Mesenchymal stem cell (in vitro differentiated cells and primary cell): ENCODE measurements at regions not wholly inside any gene's neighbourhood (a gene's known extent, or its start where the extent isn't known, plus 50 kb on each side); places are given as distances from the start of the nearest gene placed in this dataset.

Experiments used
- DNase-seq: peaks from one replicate; pipeline ENCODE4 v3.0.0-alpha.2; 2013
- H2AFZ ChIP-seq: one replicate; pipeline ENCODE4 v1.6.1; 2013; ENCODE audit warnings: low read depth, mild to moderate bottlenecking, control low read depth, inconsistent platforms, low read length, moderate library complexity
- H2AK5ac ChIP-seq: 2 replicates; pipeline ENCODE4 v1.6.1; 2013; ENCODE audit warnings: low read length, moderate library complexity, mild to moderate bottlenecking, inconsistent platforms; ENCODE audit not compliant: severe bottlenecking
- H2BK120ac ChIP-seq: one replicate; pipeline ENCODE4 v1.6.1; 2013; ENCODE audit warnings: low read depth, mild to moderate bottlenecking, inconsistent platforms, low read length, moderate library complexity
- H2BK12ac ChIP-seq, 2 experiments: one replicate each; pipeline ENCODE4 v1.6.1; 2013; ENCODE audit warnings: inconsistent platforms in 2 of 2, low read length in 2 of 2, mild to moderate bottlenecking in 2 of 2, moderate library complexity in 2 of 2, control low read depth in 1 of 2
- H2BK15ac ChIP-seq: one replicate; pipeline ENCODE4 v1.6.1; 2013; ENCODE audit warnings: mild to moderate bottlenecking, low read depth, inconsistent platforms; ENCODE audit not compliant: poor library complexity, severe bottlenecking
- H2BK5ac ChIP-seq: 2 replicates; pipeline ENCODE4 v1.6.1; 2013; ENCODE audit warnings: low read depth, mild to moderate bottlenecking, low read length, control low read depth, inconsistent platforms; ENCODE audit not compliant: poor library complexity, severe bottlenecking
- H3K14ac ChIP-seq, 2 experiments: one replicate each; pipeline ENCODE4 v1.6.1; 2013; ENCODE audit warnings: inconsistent platforms in 2 of 2, low read length in 2 of 2, control low read depth in 1 of 2, mild to moderate bottlenecking in 1 of 2, moderate library complexity in 1 of 2
- H3K18ac ChIP-seq, 2 experiments: one replicate each; pipeline ENCODE4 v1.6.1; 2013; ENCODE audit warnings: inconsistent platforms in 2 of 2, low read length in 2 of 2, control low read depth in 1 of 2, low read depth in 1 of 2, mild to moderate bottlenecking in 1 of 2
- H3K23ac ChIP-seq, 2 experiments: one replicate each; pipeline ENCODE4 v1.6.1; 2013; ENCODE audit warnings: inconsistent platforms in 2 of 2, low read length in 2 of 2, mild to moderate bottlenecking in 2 of 2, moderate library complexity in 2 of 2, control low read depth in 1 of 2
- H3K27ac ChIP-seq: 2 replicates; pipeline ENCODE4 v1.5.1; 2013; ENCODE audit warnings: mild to moderate bottlenecking, moderate library complexity, low read length, control low read depth, inconsistent platforms; ENCODE audit not compliant: poor library complexity, severe bottlenecking
- H3K27me3 ChIP-seq, 2 experiments: 2 replicates each; pipeline versions ENCODE4 v1.6.1 to v1.7.0; 2013; ENCODE audit warnings: low read length in 2 of 2, mild to moderate bottlenecking in 2 of 2, moderate library complexity in 2 of 2, control low read depth in 1 of 2, inconsistent platforms in 1 of 2; ENCODE audit not compliant: control insufficient read depth in 1 of 2, insufficient read depth in 1 of 2
- H3K36me3 ChIP-seq, 2 experiments: 2 replicates each; pipeline versions ENCODE4 v1.6.1 to v1.7.0; 2013; ENCODE audit warnings: low read length in 2 of 2, control low read depth in 1 of 2, inconsistent platforms in 1 of 2, low read depth in 1 of 2, mild to moderate bottlenecking in 1 of 2; ENCODE audit not compliant: insufficient read depth in 2 of 2, control insufficient read depth in 1 of 2
- H3K4ac ChIP-seq, 2 experiments: one replicate each; pipeline ENCODE4 v1.6.1; 2013; ENCODE audit warnings: inconsistent platforms in 2 of 2, low read length in 2 of 2, mild to moderate bottlenecking in 2 of 2, moderate library complexity in 2 of 2, control low read depth in 1 of 2, low read depth in 1 of 2
- H3K4me1 ChIP-seq: 2 replicates; pipeline ENCODE4 v1.6.1; 2013; ENCODE audit warnings: low read depth, low read length, control low read depth; ENCODE audit not compliant: control insufficient read depth, insufficient read depth
- H3K4me2 ChIP-seq: 2 replicates; pipeline ENCODE4 v1.6.1; 2013; ENCODE audit warnings: low read length, mild to moderate bottlenecking, inconsistent platforms; ENCODE audit not compliant: poor library complexity, severe bottlenecking
- H3K4me3 ChIP-seq, 2 experiments: 2 replicates each; pipeline versions ENCODE4 v1.5.1 to v1.7.0; 2013; ENCODE audit warnings: low read length in 2 of 2, mild to moderate bottlenecking in 2 of 2, control low read depth in 1 of 2, low read depth in 1 of 2; ENCODE audit not compliant: insufficient read depth in 1 of 2
- H3K79me1 ChIP-seq: replicated peaks from 2 replicates; pipeline ENCODE4 v1.6.1; 2013; ENCODE audit warnings: mild to moderate bottlenecking, control low read depth, low read length, inconsistent platforms; ENCODE audit not compliant: poor library complexity, severe bottlenecking
- H3K9ac ChIP-seq: 2 replicates; pipeline ENCODE4 v1.7.0; 2013; ENCODE audit warnings: mild to moderate bottlenecking, low read length, moderate library complexity
- H3K9me3 ChIP-seq: 2 replicates; pipeline ENCODE4 v1.7.0; 2013; ENCODE audit warnings: mild to moderate bottlenecking, low read length; ENCODE audit not compliant: control insufficient read depth
- H4K8ac ChIP-seq: one replicate; pipeline ENCODE4 v1.6.1; 2013; ENCODE audit warnings: inconsistent platforms, mild to moderate bottlenecking, low read length, moderate library complexity
- H4K91ac ChIP-seq: one replicate; pipeline ENCODE4 v1.6.1; 2013; ENCODE audit warnings: mild to moderate bottlenecking, low read length, inconsistent platforms
- WGBS: methylation state at CpG from one replicate; pipeline ENCODE4 v1.1.7; 2013; ENCODE audit warnings: mixed read lengths; 5-methylcytosine and 5-hydroxymethylcytosine counted together

- no peak overlapping the region for H2AK5ac ChIP-seq
- no peaks in the 10 kb centered on the region for H3K36me3 ChIP-seq
- H3K14ac ChIP-seq: no peak overlapping the region
These were observed 134.6 kb downstream of the VRK1 start for GRCh38 chr14:96931751-96932150.

GRCh38 chr14:96934638-96935330 is 137.6 kb downstream of the VRK1 start:
- Histone ChIP-seq H4K91ac (no peak overlapping the region), H3K9ac (no peak overlapping the region), H2BK12ac (no peak overlapping the region), H2BK15ac (no peak overlapping the region), H3K79me1 (no peaks in the 10 kb centered on the region), H4K8ac (no peak overlapping the region), H3K4ac (no peak overlapping the region), H3K14ac (no peak overlapping the region), H3K4me1 (no peaks in the 10 kb centered on the region), H3K27me3 (no peaks in the 10 kb centered on the region), H3K4me2 (no peak overlapping the region), H2AK5ac (no peak overlapping the region), H3K27ac (no peak overlapping the region), H3K18ac (no peak overlapping the region), H2AFZ (no peak overlapping the region), H2BK5ac (no peak overlapping the region), H3K4me3 (no peak overlapping the region), H3K23ac (no peak overlapping the region), H3K9me3 (no peaks in the 10 kb centered on the region), H2BK120ac (no peak overlapping the region), H3K36me3 (no peaks in the 10 kb centered on the region)
- no peak for DNase-seq
- WGBS: 88% methylated on average over 13 of the region's 13 CpGs

More at GRCh38 chr14:96931751-96932150, 134.6 kb downstream of the VRK1 start:
- Histone ChIP-seq H3K23ac (no peak overlapping the region), H3K4me3 (no peak overlapping the region), H3K27ac (no peak overlapping the region), H4K8ac (no peak overlapping the region), H3K4me1 (no peaks in the 10 kb centered on the region), H2BK12ac (no peak overlapping the region), H4K91ac (no peak overlapping the region), H3K9ac (no peak overlapping the region), H3K4me2 (no peak overlapping the region), H3K79me1 (no peaks in the 10 kb centered on the region), H3K18ac (no peak overlapping the region), H3K4ac (no peak overlapping the region), H2BK5ac (no peak overlapping the region), H3K9me3 (no peaks in the 10 kb centered on the region), H2BK120ac (no peak overlapping the region), H3K27me3 (no peaks in the 10 kb centered on the region), H2AFZ (no peak overlapping the region), H2BK15ac (no peak overlapping the region)
- 98% methylated on average over 17 of the region's 17 CpGs for WGBS
- no peak for DNase-seq

GRCh38 chr14:96938946-96939345 is 141.8 kb downstream of the VRK1 start:
- Histone ChIP-seq H3K18ac (no peak overlapping the region), H3K9ac (no peak overlapping the region), H4K91ac (no peak overlapping the region), H2BK5ac (no peak overlapping the region), H4K8ac (no peak overlapping the region), H3K9me3 (no peaks in the 10 kb centered on the region), H3K4me1 (no peaks in the 10 kb centered on the region), H3K23ac (no peak overlapping the region), H3K14ac (no peak overlapping the region), H3K79me1 (no peaks in the 10 kb centered on the region), H3K27me3 (no peaks in the 10 kb centered on the region), H3K4me3 (no peak overlapping the region), H2AFZ (no peak overlapping the region), H3K36me3 (no peaks in the 10 kb centered on the region), H2AK5ac (no peak overlapping the region), H2BK12ac (no peak overlapping the region), H3K4ac (no peak overlapping the region), H3K27ac (no peak overlapping the region), H2BK120ac (no peak overlapping the region), H2BK15ac (no peak overlapping the region), H3K4me2 (no peak overlapping the region)
- 62% methylated on average over 6 of the region's 7 CpGs for whole genome bisulfite sequencing
- DNase-seq: no peak

GRCh38 chr14:96940009-96940408 is 142.8 kb downstream of the VRK1 start:
- Histone ChIP-seq H3K4ac (no peak overlapping the region), H2AFZ (no peak overlapping the region), H3K4me1 (no peaks in the 10 kb centered on the region), H3K4me2 (no peak overlapping the region), H3K18ac (no peak overlapping the region), H3K27me3 (no peaks in the 10 kb centered on the region), H2BK15ac (no peak overlapping the region), H3K27ac (no peak overlapping the region), H2BK120ac (no peak overlapping the region), H2AK5ac (no peak overlapping the region), H3K36me3 (no peaks in the 10 kb centered on the region), H3K4me3 (no peak overlapping the region), H2BK5ac (no peak overlapping the region), H4K91ac (no peak overlapping the region), H2BK12ac (no peak overlapping the region), H3K9ac (no peak overlapping the region), H3K23ac (no peak overlapping the region), H4K8ac (no peak overlapping the region), H3K14ac (no peak overlapping the region), H3K9me3 (no peaks in the 10 kb centered on the region), H3K79me1 (no peaks in the 10 kb centered on the region)
- DNase-seq: no peak
- 36% methylated on average over 3 of the region's 3 CpGs for WGBS
